ENCODE measurements at regions not wholly inside any gene's neighbourhood (a gene's known extent, or its start where the extent isn't known, plus 50 kb on each side); places are given as distances from the start of the nearest gene placed in this dataset.
"Not testable (repeated sequence)": the region's sequence is repeated elsewhere in the genome, so short reads cannot be mapped to it uniquely, and the experiment has no call there.

DNA sequence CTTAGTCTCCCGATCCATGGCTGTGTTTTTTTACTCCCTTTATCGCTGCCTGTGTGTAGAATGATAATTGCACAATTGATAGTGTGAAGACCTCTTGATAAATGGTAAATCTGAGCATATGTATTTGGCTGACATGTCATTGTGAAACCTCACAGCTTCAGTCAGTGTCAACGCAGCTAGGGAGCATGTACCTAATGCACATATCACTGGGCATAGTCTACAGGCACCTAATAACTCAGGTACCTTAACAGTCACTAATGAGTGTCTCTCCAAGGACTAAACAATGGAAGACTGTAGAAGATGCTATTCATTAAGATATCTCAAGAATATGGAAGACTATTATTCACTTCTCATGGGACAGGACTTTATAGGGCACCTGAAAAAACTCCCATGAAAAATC, 101.0 kb upstream of the PTPN20 start:
- not testable (repeated sequence) for DNase-seq

DNA sequence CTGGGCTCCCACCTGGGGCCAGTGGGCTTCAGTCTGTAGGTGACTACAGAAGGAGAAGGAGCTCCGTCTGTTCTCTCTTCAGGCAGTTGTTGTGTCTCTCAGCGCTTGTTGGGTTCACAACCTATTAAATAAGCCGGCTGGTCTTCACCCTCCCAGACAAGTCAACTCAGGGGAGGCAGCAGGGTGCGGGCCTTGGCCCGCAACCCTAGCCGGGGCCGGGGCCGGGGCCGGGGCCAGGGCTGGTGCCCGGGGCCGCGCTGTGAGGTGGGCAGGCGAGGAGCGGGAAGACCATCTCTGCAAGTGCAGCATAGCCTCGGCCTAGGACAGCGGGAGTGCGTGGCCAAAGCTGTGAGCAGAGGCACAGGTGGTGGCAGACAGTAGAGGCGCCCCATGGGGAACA, 95.1 kb upstream of the PTPN20 start:
- DNase-seq: not testable (repeated sequence)

GRCh38 chr10:46840393-46841050, 70.7 kb upstream of the PTPN20 start:
- DNase-seq: not testable (repeated sequence)

- not testable (repeated sequence) for DNase-seq
Measured at GRCh38 chr10:46841051-46841593, 70.1 kb upstream of the PTPN20 start.

DNA sequence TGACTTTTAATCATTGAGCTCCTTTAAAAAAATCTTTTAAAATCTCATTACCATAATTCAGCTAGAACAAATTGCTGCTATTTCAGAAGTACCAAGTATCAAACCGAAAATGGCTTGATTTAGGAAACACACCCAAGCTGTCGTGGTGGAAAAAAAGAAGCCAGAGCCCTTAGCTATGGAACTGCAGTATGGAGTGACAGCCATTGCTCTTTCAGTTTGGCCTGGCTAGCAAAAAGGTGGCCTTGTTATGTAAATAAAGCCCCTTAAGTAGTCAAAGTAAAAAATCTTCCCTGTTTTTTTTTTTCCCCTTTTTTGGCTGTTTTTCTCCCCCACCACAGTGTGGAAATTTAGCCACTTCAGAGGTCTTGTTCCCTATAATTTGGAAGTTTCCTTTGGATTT, 66.0 kb upstream of the PTPN20 start:
- DNase-seq: not testable (repeated sequence)

DNA sequence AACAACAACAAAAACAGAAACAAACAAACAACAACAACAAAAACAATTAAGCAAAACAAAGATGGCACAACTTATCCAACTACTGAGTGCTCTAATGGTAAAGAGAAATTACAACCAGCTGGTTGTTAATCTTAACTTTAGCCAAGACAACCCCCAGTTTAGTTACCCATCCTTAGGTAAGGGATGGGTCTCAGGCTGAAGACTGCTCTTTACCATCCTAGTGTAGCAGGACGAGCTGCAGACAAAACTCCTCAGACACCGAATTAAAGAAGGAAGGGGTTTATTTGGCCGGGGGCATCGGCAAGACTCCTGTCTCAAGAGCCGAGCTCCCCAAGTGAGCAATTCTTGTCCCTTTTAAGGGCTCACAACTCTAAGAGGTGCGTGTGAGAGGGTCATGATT, 65.6 kb upstream of the PTPN20 start:
- not testable (repeated sequence) for DNase-seq

DNA sequence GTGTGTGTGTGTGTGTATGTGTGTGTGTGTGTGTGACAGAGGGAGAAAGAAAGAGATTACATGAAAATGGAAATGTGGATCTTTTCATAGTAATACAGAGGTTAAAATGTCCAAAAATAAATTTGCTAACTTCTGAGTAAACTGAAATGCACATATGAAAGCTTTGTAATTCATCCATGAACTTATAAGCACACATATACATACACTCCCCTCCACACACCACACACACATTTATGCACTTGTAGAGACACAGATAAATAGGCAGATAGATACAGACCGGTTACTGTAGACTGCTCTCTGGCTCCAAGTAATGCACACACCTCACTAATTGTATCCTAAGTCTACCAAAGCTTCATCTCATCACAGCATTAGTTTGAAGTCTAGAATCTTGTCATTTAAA, 50.5 kb upstream of the PTPN20 start:
- DNase-seq: not testable (repeated sequence)
